ENCODE measurements at regions not wholly inside any gene's neighbourhood (a gene's known extent, or its start where the extent isn't known, plus 50 kb on each side); places are given as distances from the start of the nearest gene placed in this dataset.

GRCh38 chr6:88499436-88499835 lies 333.3 kb upstream of the CNR1 start:
- no peak for TF ChIP-seq CTCF (conservative IDR thresholded peaks at IDR 0.05 in 1 of 2, IDR thresholded peaks at IDR 0.05 in 1 of 2; ENCODE audit: low read depth in 1 of 2, low read length in 2 of 2)
- no peak for TF ChIP-seq EZH2 (IDR thresholded peaks at IDR 0.05; ENCODE audit: low read length, missing control alignments)

Data from fibroblast of lung (primary cell).